ENCODE measurements at regions not wholly inside any gene's neighbourhood (a gene's known extent, or its start where the extent isn't known, plus 50 kb on each side); places are given as distances from the start of the nearest gene placed in this dataset.
"Not testable (repeated sequence)": the region's sequence is repeated elsewhere in the genome, so short reads cannot be mapped to it uniquely, and the experiment has no call there.

- no peak for DNase-seq
These were observed 62.6 kb downstream of the ZIC1 start for GRCh38 chr3:147471741-147472140.

GRCh38 chr3:147472846-147473245 lies 63.7 kb downstream of the ZIC1 start:
- DNase-seq = no peak

DNA sequence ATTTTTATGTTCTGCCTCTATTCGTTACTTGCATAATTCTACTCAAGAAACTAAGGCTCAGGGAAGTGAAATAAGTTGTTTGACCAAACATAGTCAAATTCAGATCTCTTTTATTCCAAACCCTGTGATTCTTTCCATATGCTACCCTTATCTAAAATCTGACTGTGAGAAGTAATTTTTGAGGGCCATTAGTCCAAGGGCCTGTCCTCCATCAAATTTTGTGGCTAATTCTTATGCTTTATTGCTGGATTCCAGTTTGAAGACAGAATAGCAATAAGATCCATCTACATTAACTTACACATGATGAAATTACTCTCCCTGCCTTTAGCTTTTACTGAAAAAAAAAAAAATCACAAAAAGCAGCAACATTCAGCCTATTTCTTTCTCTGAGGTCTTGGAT lies 74.0 kb downstream of the ZIC1 start:
- no peak for DNase-seq

- DNase-seq = no peak
These were observed 74.4 kb downstream of the ZIC1 start for GRCh38 chr3:147483578-147483977.

- DNase-seq = no peak
These were observed 83.9 kb downstream of the ZIC1 start for GRCh38 chr3:147493065-147493464.

- no peak for DNase-seq
These were observed 84.5 kb downstream of the ZIC1 start for GRCh38 chr3:147493666-147494065.

GRCh38 chr3:147497286-147497685 lies 88.1 kb downstream of the ZIC1 start:
- DNase-seq = no peak

DNA sequence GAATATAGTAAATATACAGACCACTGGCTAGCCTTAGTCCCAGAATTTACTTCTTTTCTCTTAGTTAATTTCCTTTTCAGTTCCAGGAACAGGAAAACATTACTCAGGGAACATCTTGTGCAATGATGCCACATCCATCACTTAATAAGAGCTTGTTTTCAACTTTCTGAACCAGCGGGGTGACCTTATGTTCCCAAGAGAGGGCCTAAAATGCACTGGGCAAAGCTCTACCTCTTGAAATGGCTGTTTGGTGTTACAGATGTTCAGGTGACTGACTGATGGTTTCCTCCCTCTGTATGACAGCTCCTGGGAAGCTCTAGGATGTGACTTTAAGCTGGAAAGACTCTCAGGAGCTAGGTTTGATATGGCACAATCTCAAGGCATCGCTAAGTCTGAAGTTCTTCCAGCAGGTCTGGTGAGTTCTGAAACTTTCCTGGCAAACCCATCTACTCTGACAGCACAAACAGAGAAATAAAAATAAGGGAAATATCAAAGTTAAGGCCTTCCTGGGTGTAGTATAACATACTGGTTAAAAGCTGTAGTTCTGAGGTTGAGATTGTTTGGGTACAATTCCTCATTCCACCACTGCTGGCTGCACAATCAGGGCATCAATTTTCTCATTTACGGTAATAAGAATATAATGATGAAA lies 98.6 kb downstream of the ZIC1 start:
- no peak for DNase-seq

DNA sequence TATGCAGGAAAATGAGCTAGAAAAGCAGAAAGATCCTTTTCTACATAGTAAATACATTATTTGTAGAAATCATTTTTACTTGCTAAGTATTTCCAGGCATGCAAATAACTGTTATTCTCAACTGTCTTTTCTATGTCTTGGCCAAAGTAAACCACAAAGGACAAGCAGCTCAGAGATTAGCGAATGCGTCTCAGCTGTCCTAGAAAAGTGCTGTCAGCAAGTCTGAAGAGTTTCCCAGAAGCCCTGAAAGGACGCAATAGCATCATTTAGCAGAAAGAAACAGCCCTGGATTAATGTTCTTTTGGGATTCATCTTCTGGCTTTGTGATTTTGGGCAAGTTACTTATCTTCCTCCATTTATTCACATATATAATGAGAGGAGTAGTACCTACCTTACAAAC lies 100.3 kb downstream of the ZIC1 start:
- DNase-seq = no peak

DNA sequence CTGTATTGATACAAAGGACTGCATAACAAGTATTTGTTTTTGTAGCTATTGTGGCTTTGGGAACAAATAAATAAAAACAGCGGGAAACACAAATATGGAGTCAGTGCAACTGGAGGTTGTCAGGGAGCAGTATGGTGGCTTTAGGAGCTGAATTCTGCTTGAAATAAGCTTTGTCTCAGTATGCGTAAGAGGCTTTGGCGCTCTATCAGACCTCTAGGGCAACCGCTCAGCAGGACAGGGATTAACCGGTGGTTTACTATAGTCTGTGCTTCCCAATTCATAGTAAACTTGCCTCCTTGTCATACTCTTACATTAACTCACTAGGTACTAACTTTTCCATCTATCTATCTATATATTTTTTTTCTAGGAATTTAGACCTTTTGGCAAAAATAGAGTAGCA lies 104.6 kb downstream of the ZIC1 start:
- no peak for DNase-seq

DNA sequence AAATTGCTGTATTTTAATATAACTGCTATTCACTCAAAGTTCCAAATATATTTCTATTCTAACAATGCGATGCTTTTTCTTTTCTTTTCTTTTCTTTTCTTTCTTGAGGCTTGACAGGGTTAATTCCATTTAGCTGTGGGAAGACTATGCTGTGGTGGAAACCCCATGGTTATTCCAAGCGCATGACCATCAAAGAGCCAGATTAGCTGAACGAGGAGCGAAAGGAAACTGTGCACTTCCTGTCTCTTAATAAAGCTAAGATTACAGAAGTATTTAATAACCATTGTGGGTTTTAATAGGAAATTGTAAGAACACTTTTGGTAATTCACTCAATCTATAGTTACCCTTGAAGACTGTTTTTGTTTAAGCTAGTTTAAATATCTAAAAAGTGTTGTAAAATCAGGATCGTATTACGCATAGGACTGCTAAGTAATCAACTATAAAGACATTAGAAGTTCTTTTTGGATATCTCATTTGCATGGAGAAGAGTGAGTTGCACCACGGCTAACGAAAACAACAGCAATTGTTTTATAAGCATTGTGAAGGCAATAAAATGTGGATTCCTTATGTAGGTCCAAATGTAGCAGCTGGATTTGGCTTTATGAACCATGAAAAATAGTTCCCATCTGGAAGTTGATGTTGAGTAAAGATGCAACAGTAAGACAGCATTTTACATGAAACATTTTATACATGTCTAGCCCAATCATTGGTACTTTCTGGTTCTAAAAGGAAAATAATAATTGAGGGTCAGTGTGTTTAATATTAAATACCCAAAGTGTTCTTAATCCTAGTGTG lies 105.4 kb downstream of the ZIC1 start:
- no peak for DNase-seq

DNA sequence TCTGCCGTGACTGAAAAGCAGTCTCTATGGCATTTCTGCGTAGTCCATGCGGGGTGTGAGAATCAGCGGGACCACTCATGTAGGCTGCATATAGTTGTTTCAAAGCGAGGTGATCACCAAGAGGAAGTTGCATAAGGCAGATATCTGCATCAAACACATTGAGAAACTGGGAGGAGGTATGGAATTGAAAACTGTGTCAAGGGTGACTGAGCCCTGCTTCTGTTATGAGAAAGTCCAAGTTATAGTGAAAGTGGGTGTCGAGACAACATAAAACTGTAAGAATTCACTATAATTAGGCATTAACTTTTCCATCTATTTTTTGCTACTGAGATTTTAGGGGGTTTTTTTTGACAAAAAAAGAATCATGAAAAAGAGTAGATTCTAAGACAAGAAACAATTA lies 109.3 kb downstream of the ZIC1 start:
- no peak for DNase-seq

DNA sequence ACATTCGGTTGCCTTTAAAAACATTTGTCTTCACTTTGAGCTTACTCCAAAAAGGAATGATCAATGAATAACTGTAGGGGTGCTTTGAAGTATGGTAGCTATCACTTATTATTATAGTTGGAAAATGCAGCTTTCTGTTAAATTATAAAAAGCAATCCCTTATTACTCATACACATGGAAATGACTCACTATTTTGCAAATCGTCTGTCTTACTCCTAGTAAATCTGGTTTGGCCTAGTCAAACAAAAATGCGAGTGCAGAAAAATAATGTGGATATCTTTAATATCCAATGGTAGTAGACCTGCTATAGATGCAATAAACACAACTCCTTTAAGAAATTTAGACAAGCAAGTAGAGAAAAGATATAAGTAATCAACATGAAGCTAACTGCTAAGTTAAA lies 112.5 kb downstream of the ZIC1 start:
- no peak for DNase-seq

DNA sequence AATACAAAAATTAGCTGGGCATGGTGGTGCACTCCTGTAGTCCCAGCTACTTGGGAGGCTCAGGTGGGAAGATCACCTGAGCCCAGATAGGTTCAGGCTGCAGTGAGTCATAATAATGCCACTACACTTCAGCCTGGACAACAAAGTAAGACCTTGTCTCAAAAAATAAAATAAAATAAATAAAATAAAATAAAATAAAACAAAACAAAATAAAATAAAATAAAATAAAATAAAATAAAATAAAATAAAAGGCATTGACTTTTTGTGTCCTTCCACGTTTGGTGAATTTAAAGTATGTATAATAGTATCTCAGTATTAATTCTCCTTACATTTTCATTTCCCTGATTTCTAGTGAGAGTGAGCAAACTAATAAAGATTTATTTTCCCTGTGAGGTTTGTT lies 113.6 kb downstream of the ZIC1 start:
- DNase-seq = not testable (repeated sequence)

DNA sequence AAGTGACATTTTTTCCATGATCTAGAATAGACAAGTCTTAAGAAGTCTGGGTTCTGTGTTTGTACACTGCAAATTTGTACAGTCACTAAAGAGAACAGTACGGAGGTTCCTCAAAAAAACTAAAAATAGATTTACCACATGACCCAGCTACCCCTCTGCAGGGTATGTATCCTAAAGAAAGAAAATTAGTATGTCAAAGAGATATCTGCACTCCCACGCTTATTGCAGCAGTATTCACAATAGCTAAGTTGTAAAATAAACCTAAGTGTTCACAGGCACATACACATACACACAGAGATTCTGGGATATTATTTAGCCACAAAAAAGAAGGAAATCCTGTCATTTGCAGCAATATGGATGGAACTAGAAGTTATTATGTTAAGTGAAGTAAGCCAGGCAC lies 120.4 kb downstream of the ZIC1 start:
- no peak for DNase-seq

DNA sequence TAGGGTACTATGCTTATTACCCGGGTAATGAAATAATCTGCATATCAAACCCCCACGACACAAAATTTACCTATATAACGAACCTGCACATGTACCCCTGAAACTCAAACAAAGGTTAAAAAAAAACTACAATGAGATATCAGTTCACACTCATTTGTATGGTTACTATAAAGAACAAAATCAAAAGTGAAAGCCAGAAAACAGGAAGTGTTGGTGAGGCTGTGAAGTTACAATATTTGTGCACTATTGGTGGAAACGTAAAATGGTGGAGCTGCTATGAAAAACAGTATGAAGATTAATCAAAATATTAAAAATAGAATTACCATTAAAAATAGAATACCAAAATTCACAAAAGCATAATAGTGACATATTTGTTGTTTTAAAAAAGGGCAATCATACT lies 128.9 kb downstream of the ZIC1 start:
- no peak for DNase-seq

- DNase-seq = no peak
These were observed 131.8 kb downstream of the ZIC1 start for GRCh38 chr3:147540921-147541320.

DNA sequence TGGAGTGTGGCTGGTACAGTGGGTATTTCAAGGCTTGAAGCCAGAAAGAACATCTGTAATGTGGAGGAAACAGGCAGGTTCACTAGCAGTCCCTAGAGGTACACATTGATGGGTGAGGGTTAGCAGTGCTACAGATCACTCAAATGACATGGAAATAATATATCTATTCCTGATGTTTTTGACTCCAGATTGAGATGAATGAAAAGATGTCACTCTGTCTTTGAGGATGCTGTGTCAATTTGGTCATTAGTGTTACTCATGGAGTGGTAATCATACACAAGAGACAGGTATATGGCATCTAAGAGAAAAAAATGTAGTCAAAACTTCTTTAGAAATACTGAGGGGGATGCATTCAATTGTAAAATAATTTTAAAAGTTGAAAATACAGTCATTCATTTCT lies 135.1 kb downstream of the ZIC1 start:
- DNase-seq = no peak

GRCh38 chr3:147551491-147551890 lies 142.3 kb downstream of the ZIC1 start:
- DNase-seq = no peak

- DNase-seq = no peak
These were observed 145.2 kb downstream of the ZIC1 start for GRCh38 chr3:147554332-147554731.

DNA sequence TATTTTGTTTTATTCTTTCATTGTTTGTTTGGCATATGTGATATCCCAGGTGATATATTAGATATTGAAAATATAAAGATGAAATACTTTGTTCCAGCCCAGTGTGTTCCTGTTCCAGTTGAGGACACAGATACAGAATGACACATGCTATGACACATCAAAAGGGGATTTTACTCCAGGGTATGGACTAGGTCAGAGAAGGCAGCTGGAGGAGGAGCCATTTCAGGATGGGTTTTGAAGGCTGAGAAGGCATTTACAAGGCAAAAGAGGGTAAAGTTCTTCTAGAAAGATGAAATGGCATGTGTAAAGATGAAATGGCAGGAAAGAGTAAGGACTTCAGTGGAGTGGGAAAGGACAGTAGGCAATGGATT lies 163.8 kb downstream of the ZIC1 start:
- DNase-seq = no peak

DNA sequence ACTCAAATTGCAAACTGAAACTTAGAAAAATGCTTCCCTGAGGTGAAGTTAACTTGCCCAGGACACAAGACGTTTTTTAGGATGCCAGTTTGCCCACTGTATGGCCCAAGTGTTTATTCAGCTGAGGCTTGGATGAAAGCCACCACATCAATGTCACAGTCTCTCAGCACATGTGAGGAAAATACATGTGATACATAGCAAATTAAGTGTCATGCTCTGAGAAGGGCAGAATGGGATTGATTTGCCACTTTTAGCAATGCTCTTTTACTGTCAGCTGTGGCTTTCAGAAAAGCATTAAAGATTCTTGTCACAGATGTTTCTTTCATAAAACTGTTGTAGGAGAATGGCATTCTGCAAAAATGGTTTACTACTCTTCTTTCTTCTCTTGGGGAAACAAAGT lies 165.5 kb downstream of the ZIC1 start:
- DNase-seq = no peak

DNA sequence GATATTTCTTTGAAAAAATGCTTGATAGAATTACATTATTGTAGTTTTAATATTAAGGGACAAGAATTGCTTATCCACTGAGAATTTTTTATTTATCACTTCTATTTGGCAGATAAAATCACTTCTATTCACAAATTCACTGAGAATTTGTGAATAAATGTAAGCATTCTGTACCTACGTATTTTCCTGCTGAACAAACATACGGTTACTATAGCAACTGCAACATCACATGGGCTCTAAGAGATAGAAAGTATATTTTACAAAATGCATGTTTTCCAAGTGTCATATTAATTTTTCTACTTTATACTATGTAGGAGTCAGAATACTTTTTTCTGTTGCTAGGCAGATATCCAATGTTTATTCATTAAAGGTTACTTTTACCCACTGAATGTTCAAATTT lies 166.2 kb downstream of the ZIC1 start:
- no peak for DNase-seq

All from anterior cingulate cortex (tissue), 58 donors.